Stimulated activated naive B cell treated with anti-CD40 and anti-IgM and Interleukin-4, amounts not matched to agents 10 μg/mL and 1 μg/mL and 100 μg/mL, for 72 hours (primary cell): ENCODE measurements at regions not wholly inside any gene's neighbourhood (a gene's known extent, or its start where the extent isn't known, plus 50 kb on each side); places are given as distances from the start of the nearest gene placed in this dataset.

ENCODE experiments used
- ATAC-seq, 2 donors: fragments of 150-1000 bp; cut with Tn5 transposase; replicated peaks; 2 replicates each; pipeline ENCODE4 v1.10.0; 2021; ENCODE audit warnings: moderate library complexity in 1 of 2
- DNase-seq: peaks from one replicate; pipeline ENCODE4 v3.0.0; 2021
- H3K27ac Mint-ChIP-seq: one replicate; pipeline ENCODE4 v1.8.0; 2022; ENCODE audit warnings: mild to moderate bottlenecking, mixed read lengths
- H3K27me3 Mint-ChIP-seq, 2 donors: one replicate each; pipeline ENCODE4 v1.8.0; 2022; ENCODE audit warnings: mixed read lengths in 2 of 2
- H3K36me3 Mint-ChIP-seq, 2 donors: one replicate each; pipeline ENCODE4 v1.8.0; 2022; ENCODE audit warnings: mixed read lengths in 2 of 2, mild to moderate bottlenecking in 1 of 2
- H3K4me1 Mint-ChIP-seq, 2 donors: one replicate each; pipeline ENCODE4 v1.8.0; 2022; ENCODE audit warnings: mixed read lengths in 2 of 2, mild to moderate bottlenecking in 1 of 2
- H3K4me3 Mint-ChIP-seq, 2 donors: one replicate each; pipeline ENCODE4 v1.8.0; 2022; ENCODE audit warnings: mild to moderate bottlenecking in 2 of 2, mixed read lengths in 2 of 2, moderate library complexity in 1 of 2
- H3K9me3 Mint-ChIP-seq, 2 donors: one replicate each; pipeline ENCODE4 v1.8.0; 2022; ENCODE audit warnings: mixed read lengths in 2 of 2, mild to moderate bottlenecking in 1 of 2

- ATAC-seq, result no peak
- Mint-ChIP-seq H3K4me3 (no peak overlapping the region), H3K9me3 (peaks cover 0 to 2% of the 10 kb centered on the region in 2 donors), H3K36me3 (no peaks in the 10 kb centered on the region), H3K27ac (no peak overlapping the region), H3K27me3 (no peaks in the 10 kb centered on the region), H3K4me1 (no peaks in the 10 kb centered on the region)
- DNase-seq, result no peak
Measured at GRCh38 chr4:43345323-43345925, 452.9 kb downstream of the GRXCR1 start.

- H3K4me1 Mint-ChIP-seq, result no peaks in the 10 kb centered on the region
- H3K27ac Mint-ChIP-seq, result no peak overlapping the region
- peaks cover 0 to 2% of the 10 kb centered on the region in 2 donors for H3K9me3 Mint-ChIP-seq
- no peak for ATAC-seq
- H3K27me3 Mint-ChIP-seq, result no peaks in the 10 kb centered on the region
- no peak for DNase-seq
- H3K4me3 Mint-ChIP-seq, result no peak overlapping the region
- H3K36me3 Mint-ChIP-seq, result no peaks in the 10 kb centered on the region
Measured at GRCh38 chr4:43348591-43348990, 456.1 kb downstream of the GRXCR1 start.

- Mint-ChIP-seq H3K27ac (no peak overlapping the region), H3K4me1 (no peaks in the 10 kb centered on the region), H3K36me3 (no peaks in the 10 kb centered on the region), H3K4me3 (no peak overlapping the region), H3K27me3 (no peaks in the 10 kb centered on the region), H3K9me3 (peaks cover 0 to 5% of the 10 kb centered on the region in 2 donors)
- ATAC-seq, result no peak
- DNase-seq, result no peak
Measured at GRCh38 chr4:43351970-43352806, 459.7 kb downstream of the GRXCR1 start.

GRCh38 chr4:43352859-43353258 lies 460.3 kb downstream of the GRXCR1 start:
- Mint-ChIP-seq H3K9me3 (peaks cover 0 to 5% of the 10 kb centered on the region in 2 donors), H3K4me1 (no peaks in the 10 kb centered on the region), H3K27me3 (no peaks in the 10 kb centered on the region), H3K4me3 (no peak overlapping the region), H3K27ac (no peak overlapping the region), H3K36me3 (no peaks in the 10 kb centered on the region)
- DNase-seq, result no peak
- ATAC-seq, result no peak

- H3K27me3 Mint-ChIP-seq, result no peaks in the 10 kb centered on the region
- ATAC-seq, result no peak
- H3K4me3 Mint-ChIP-seq, result no peak overlapping the region
- H3K36me3 Mint-ChIP-seq, result no peaks in the 10 kb centered on the region
- H3K4me1 Mint-ChIP-seq, result no peaks in the 10 kb centered on the region
- no peak overlapping the region for H3K27ac Mint-ChIP-seq
- H3K9me3 Mint-ChIP-seq, result peaks cover 0 to 5% of the 10 kb centered on the region in 2 donors
- no peak for DNase-seq
Measured at GRCh38 chr4:43353552-43353951, 461.0 kb downstream of the GRXCR1 start.

- H3K9me3 Mint-ChIP-seq, result peaks cover 0 to 3% of the 10 kb centered on the region in 2 donors
- H3K4me1 Mint-ChIP-seq, result no peaks in the 10 kb centered on the region
- H3K27me3 Mint-ChIP-seq, result no peaks in the 10 kb centered on the region
- DNase-seq, result no peak
- H3K27ac Mint-ChIP-seq, result no peak overlapping the region
- H3K36me3 Mint-ChIP-seq, result no peaks in the 10 kb centered on the region
- H3K4me3 Mint-ChIP-seq, result no peak overlapping the region
- no peak for ATAC-seq
Measured at GRCh38 chr4:43356786-43357185, 464.3 kb downstream of the GRXCR1 start.

- H3K4me3 Mint-ChIP-seq, result no peak overlapping the region
- H3K36me3 Mint-ChIP-seq, result no peaks in the 10 kb centered on the region
- H3K4me1 Mint-ChIP-seq, result no peaks in the 10 kb centered on the region
- no peaks in the 10 kb centered on the region for H3K27me3 Mint-ChIP-seq
- peaks cover 0 to 3% of the 10 kb centered on the region in 2 donors for H3K9me3 Mint-ChIP-seq
- ATAC-seq (no peak), DNase-seq (no peak)
- H3K27ac Mint-ChIP-seq, result no peak overlapping the region
Measured at GRCh38 chr4:43357252-43357974, 464.9 kb downstream of the GRXCR1 start.

- H3K9me3 Mint-ChIP-seq, result peaks cover 0 to 1% of the 10 kb centered on the region in 2 donors
Measured at GRCh38 chr4:43360296-43360695, 467.8 kb downstream of the GRXCR1 start.

GRCh38 chr4:43362875-43363636 lies 470.5 kb downstream of the GRXCR1 start:
- Mint-ChIP-seq H3K4me3 (no peak overlapping the region), H3K27me3 (no peaks in the 10 kb centered on the region), H3K4me1 (no peaks in the 10 kb centered on the region), H3K27ac (no peak overlapping the region), H3K9me3 (no peaks in the 10 kb centered on the region), H3K36me3 (no peaks in the 10 kb centered on the region)
- ATAC-seq, result no peak
- DNase-seq, result no peak

More at GRCh38 chr4:43360296-43360695, 467.8 kb downstream of the GRXCR1 start:
- ATAC-seq (no peak), DNase-seq (no peak)
- no peaks in the 10 kb centered on the region for H3K36me3 Mint-ChIP-seq
- no peak overlapping the region for H3K27ac Mint-ChIP-seq
- H3K4me1 Mint-ChIP-seq, result no peaks in the 10 kb centered on the region
- no peaks in the 10 kb centered on the region for H3K27me3 Mint-ChIP-seq
- no peak overlapping the region for H3K4me3 Mint-ChIP-seq

GRCh38 chr4:43369036-43369594 lies 476.6 kb downstream of the GRXCR1 start:
- Mint-ChIP-seq H3K4me3 (no peak overlapping the region), H3K27ac (no peak overlapping the region), H3K9me3 (no peaks in the 10 kb centered on the region), H3K27me3 (no peaks in the 10 kb centered on the region), H3K36me3 (no peaks in the 10 kb centered on the region), H3K4me1 (no peaks in the 10 kb centered on the region)
- DNase-seq, result no peak
- no peak for ATAC-seq

- no peaks in the 10 kb centered on the region for H3K4me1 Mint-ChIP-seq
- no peaks in the 10 kb centered on the region for H3K27me3 Mint-ChIP-seq
- H3K27ac Mint-ChIP-seq, result no peak overlapping the region
- no peaks in the 10 kb centered on the region for H3K9me3 Mint-ChIP-seq
- H3K36me3 Mint-ChIP-seq, result no peaks in the 10 kb centered on the region
- no peak overlapping the region for H3K4me3 Mint-ChIP-seq
- ATAC-seq, result no peak
- DNase-seq, result no peak
Measured at GRCh38 chr4:43373201-43373600, 480.7 kb downstream of the GRXCR1 start.

GRCh38 chr4:43374216-43374751 lies 481.8 kb downstream of the GRXCR1 start:
- DNase-seq (no peak), ATAC-seq (no peak)
- Mint-ChIP-seq H3K36me3 (no peaks in the 10 kb centered on the region), H3K27ac (no peak overlapping the region), H3K9me3 (no peaks in the 10 kb centered on the region), H3K27me3 (no peaks in the 10 kb centered on the region), H3K4me3 (no peak overlapping the region), H3K4me1 (no peaks in the 10 kb centered on the region)

- Mint-ChIP-seq H3K4me1 (no peaks in the 10 kb centered on the region), H3K9me3 (peaks cover 0 to 3% of the 10 kb centered on the region in 2 donors), H3K36me3 (no peaks in the 10 kb centered on the region), H3K27me3 (no peaks in the 10 kb centered on the region), H3K4me3 (no peak overlapping the region), H3K27ac (no peak overlapping the region)
- DNase-seq (no peak), ATAC-seq (no peak)
Measured at GRCh38 chr4:43379016-43379415, 486.5 kb downstream of the GRXCR1 start.

GRCh38 chr4:43380093-43380492 lies 487.6 kb downstream of the GRXCR1 start:
- DNase-seq, result no peak
- H3K9me3 Mint-ChIP-seq, result peaks cover 0 to 3% of the 10 kb centered on the region in 2 donors
- no peak for ATAC-seq
- no peak overlapping the region for H3K4me3 Mint-ChIP-seq
- H3K4me1 Mint-ChIP-seq, result no peaks in the 10 kb centered on the region
- no peaks in the 10 kb centered on the region for H3K27me3 Mint-ChIP-seq
- H3K36me3 Mint-ChIP-seq, result no peaks in the 10 kb centered on the region
- no peak overlapping the region for H3K27ac Mint-ChIP-seq
